OCI-LY1 (cell line): ENCODE measurements at regions not wholly inside any gene's neighbourhood (a gene's known extent, or its start where the extent isn't known, plus 50 kb on each side); places are given as distances from the start of the nearest gene placed in this dataset.

Experiments
- EZH2 ChIP-seq: fragments of 200-600 bp; sonication (generic), shearing (Covaris generic); IDR thresholded peaks from 2 replicates; pipeline ENCODE4 v1.8.0; 2017; ENCODE audit warnings: borderline replicate concordance, mixed run types, mild to moderate bottlenecking, antibody characterized with exemption, low read length, moderate library complexity, mixed read lengths
- TF ChIP-seq, protein P1 (sequence below): fragments of 200-600 bp; sonication (generic), shearing (Covaris generic); IDR thresholded peaks from 2 replicates; pipeline ENCODE4 v1.5.1; 2017; ENCODE audit warnings: mild to moderate bottlenecking, antibody characterized with exemption, low read length, moderate library complexity, mixed read lengths

DNA sequence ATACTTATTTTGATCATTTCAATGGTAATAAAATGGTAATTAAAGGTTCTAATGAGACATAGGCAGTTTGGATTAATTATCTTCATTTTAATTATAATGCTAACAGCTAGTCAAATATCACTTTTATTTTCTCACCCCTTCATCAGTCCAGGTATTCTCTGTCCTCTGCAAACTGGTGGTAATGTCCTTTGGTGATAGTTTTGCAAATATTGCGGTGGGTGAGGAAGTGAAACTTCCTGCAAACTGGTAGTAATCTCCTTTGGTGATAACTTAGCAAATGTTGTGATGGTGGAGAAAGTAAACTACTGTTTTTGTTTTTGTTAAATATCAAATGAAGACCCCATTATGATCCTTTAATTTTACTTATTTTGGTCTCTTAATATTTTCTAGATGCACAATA, 209.0 kb downstream of the AMY1C start:
- TF ChIP-seq, protein P1, sequence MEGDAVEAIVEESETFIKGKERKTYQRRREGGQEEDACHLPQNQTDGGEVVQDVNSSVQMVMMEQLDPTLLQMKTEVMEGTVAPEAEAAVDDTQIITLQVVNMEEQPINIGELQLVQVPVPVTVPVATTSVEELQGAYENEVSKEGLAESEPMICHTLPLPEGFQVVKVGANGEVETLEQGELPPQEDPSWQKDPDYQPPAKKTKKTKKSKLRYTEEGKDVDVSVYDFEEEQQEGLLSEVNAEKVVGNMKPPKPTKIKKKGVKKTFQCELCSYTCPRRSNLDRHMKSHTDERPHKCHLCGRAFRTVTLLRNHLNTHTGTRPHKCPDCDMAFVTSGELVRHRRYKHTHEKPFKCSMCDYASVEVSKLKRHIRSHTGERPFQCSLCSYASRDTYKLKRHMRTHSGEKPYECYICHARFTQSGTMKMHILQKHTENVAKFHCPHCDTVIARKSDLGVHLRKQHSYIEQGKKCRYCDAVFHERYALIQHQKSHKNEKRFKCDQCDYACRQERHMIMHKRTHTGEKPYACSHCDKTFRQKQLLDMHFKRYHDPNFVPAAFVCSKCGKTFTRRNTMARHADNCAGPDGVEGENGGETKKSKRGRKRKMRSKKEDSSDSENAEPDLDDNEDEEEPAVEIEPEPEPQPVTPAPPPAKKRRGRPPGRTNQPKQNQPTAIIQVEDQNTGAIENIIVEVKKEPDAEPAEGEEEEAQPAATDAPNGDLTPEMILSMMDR, result no peak
- no peak for TF ChIP-seq EZH2
